ENCODE measurements at regions not wholly inside any gene's neighbourhood (a gene's known extent, or its start where the extent isn't known, plus 50 kb on each side); places are given as distances from the start of the nearest gene placed in this dataset.

DNA sequence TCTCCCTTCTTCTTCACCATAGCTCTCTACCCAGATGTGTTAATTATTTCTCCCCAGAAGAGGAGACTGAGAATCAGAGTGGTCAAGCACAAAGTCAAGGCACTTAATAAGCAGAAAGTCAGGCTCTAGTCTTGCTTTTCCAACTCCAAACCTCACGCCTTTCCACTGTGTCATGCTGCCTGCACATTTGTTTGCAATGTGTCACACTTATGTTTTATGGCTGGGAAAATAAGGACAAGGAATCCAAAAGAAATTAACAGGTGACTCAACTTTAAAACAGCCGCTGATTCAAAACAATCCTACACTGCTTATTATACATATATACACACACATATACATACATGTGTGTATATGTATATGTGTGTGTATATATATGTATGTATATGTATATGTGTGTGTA, 255.7 kb upstream of the DYNLRB2 start:
- H3K4me3 Mint-ChIP-seq (ENCODE audit: unreplicated experiment): no peak overlapping the region

DNA sequence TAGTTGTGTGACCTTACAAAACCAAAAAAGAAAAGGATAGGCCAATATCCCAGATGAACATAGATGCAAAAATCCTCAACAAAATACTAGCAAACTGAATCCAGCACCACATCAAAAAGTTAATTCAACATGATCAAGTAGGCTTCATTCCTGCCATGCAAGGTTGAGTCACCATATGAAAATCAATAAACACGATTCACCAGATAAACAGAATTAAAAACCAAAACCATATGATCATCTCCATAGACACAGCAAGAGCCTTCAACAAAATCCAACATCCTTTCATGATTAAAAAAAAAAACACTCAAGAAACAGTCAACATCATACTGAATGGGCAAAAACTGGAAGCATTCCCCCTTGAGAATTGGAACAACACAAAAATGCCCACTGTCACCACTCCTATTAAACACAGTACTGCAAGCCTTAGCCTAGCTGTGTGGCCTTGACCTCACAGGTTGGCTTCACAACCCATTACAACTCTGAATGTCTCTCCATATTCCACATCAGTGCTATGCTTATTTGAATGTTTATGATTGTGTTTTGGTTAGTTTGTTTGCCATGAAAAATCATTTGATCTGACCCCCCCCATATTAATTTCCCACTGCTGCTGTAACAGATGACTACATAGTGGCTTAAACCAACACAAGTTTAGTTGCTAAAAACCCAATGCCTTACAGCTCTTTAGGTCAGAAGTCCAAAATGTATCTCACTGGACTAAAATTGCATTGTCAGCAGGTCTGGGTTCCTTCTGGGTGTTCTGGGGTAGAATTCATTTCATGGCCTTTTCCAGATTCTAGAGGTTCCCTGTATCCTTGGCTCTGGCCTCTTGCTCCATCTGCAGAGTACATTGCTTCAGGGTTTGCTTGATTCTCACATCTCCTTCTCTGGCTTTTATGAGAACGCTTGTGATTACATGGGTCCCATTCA, 257.1 kb upstream of the DYNLRB2 start:
- Mint-ChIP-seq H3K9me3 (ENCODE audit: low read depth) (peaks cover 6% of the 10 kb centered on the region), H3K36me3 (ENCODE audit: low read depth) (no peaks in the 10 kb centered on the region), H3K4me3 (ENCODE audit: unreplicated experiment) (no peak overlapping the region), H3K27me3 (ENCODE audit: low read depth) (no peaks in the 10 kb centered on the region), H3K4me1 (ENCODE audit: low read depth) (peaks cover 17% of the 10 kb centered on the region), H3K27ac (ENCODE audit: unreplicated experiment) (no peak overlapping the region)
- no peak for DNase-seq (ENCODE audit: low spot score)
- no peak for TF ChIP-seq CTCF (IDR thresholded peaks at IDR 0.05)

More for the DNA sequence above, 255.7 kb upstream of the DYNLRB2 start:
- Mint-ChIP-seq H3K9me3 (ENCODE audit: low read depth) (peaks cover 6% of the 10 kb centered on the region), H3K27ac (ENCODE audit: unreplicated experiment) (peak overlapping the region; percentile 43), H3K36me3 (ENCODE audit: low read depth) (no peaks in the 10 kb centered on the region), H3K4me1 (ENCODE audit: low read depth) (peaks cover 14% of the 10 kb centered on the region), H3K27me3 (ENCODE audit: low read depth) (no peaks in the 10 kb centered on the region)
- TF ChIP-seq CTCF (IDR thresholded peaks at IDR 0.05): no peak
- DNase-seq (ENCODE audit: low spot score): no peak

- no peak for DNase-seq (ENCODE audit: low spot score)
- Mint-ChIP-seq H3K9me3 (ENCODE audit: low read depth) (no peaks in the 10 kb centered on the region), H3K4me1 (ENCODE audit: low read depth) (peaks cover 16% of the 10 kb centered on the region), H3K27me3 (ENCODE audit: low read depth) (no peaks in the 10 kb centered on the region), H3K36me3 (ENCODE audit: low read depth) (no peaks in the 10 kb centered on the region), H3K4me3 (ENCODE audit: unreplicated experiment) (no peak overlapping the region), H3K27ac (ENCODE audit: unreplicated experiment) (no peak overlapping the region)
- no peak for TF ChIP-seq CTCF (IDR thresholded peaks at IDR 0.05)
Measured at GRCh38 chr16:80280557-80280956, 260.2 kb upstream of the DYNLRB2 start.

DNA sequence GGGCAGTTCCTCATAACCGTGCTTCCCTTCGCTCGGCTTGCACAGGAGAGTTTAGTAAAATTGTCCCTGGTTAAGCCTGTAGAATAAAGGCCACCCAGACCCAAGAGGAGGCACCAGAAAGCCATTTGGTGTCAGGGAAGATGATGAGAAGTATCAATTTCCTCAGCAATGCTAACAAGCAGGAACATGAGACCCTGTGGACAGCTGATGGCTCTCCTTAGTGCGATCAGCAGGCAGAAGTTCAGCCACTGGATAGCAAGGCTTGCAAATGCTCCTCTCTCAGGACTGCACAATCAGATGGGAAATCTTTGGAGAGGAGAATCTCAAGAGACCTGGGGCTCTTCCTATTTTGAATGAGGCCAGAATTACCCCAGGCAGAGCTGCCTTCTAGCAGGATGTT, 261.1 kb upstream of the DYNLRB2 start:
- no peak for TF ChIP-seq CTCF (IDR thresholded peaks at IDR 0.05)
- DNase-seq (ENCODE audit: low spot score): no peak
- H3K27me3 Mint-ChIP-seq (ENCODE audit: low read depth): no peaks in the 10 kb centered on the region
- H3K4me3 Mint-ChIP-seq (ENCODE audit: unreplicated experiment): no peak overlapping the region
- H3K4me1 Mint-ChIP-seq (ENCODE audit: low read depth): peaks cover 14% of the 10 kb centered on the region
- no peaks in the 10 kb centered on the region for H3K9me3 Mint-ChIP-seq (ENCODE audit: low read depth)
- H3K27ac Mint-ChIP-seq (ENCODE audit: unreplicated experiment): no peak overlapping the region
- H3K36me3 Mint-ChIP-seq (ENCODE audit: low read depth): no peaks in the 10 kb centered on the region

DNA sequence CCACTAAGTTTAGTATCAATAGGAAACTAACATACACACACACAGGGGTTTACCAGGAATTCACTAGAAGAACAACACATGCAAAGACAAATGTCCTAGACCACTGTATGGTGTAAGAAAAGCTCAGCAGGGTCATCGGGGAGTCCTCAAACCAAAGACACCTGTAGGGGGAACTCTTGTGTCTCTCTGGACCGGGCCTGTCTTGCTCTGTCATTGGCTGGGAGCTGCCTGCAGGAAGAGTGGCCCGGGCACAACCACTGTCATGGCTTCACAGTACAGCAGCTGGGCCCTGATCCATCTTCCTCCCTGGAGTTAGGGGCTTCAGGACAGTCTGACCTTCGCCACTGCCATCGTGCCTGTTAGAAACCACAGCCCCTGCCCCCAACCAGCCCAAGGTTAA, 263.6 kb upstream of the DYNLRB2 start:
- Mint-ChIP-seq H3K27me3 (ENCODE audit: low read depth) (no peaks in the 10 kb centered on the region), H3K36me3 (ENCODE audit: low read depth) (no peaks in the 10 kb centered on the region), H3K4me1 (ENCODE audit: low read depth) (peaks cover 23% of the 10 kb centered on the region), H3K9me3 (ENCODE audit: low read depth) (no peaks in the 10 kb centered on the region), H3K27ac (ENCODE audit: unreplicated experiment) (no peak overlapping the region), H3K4me3 (ENCODE audit: unreplicated experiment) (no peak overlapping the region)
- TF ChIP-seq CTCF (IDR thresholded peaks at IDR 0.05): no peak
- no peak for DNase-seq (ENCODE audit: low spot score)
